Left renal pelvis (tissue), 4 donors: ENCODE measurements at regions not wholly inside any gene's neighbourhood (a gene's known extent, or its start where the extent isn't known, plus 50 kb on each side); places are given as distances from the start of the nearest gene placed in this dataset.

Experiments
- DNase-seq, 4 donors: peaks; one replicate each; pipeline ENCODE4 v3.0.0-alpha.2; 2013; ENCODE audit warnings: low read depth in 4 of 4, low spot score in 3 of 4

- no peak for DNase-seq
Measured at GRCh38 chr3:104989878-104990277, 376.8 kb upstream of the ALCAM start.

DNA sequence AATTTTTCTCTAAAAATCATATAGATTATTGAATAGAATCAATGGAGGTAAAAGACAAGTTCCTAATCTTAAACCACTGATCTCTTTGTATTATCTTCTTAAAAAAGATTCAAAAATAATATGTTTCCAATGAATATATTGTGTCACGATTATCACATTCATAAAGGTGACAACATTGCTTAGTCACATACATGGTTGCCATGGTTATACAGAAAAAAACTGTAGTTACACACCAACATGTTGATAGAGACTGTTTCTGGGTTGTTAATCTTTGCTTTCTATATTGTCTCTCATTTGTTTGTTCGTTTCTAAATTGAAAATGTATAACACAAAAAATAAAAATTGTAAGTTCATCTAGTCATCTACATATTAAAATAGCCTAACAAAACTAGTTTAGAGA is 376.0 kb upstream of the ALCAM start:
- DNase-seq = no peak

DNA sequence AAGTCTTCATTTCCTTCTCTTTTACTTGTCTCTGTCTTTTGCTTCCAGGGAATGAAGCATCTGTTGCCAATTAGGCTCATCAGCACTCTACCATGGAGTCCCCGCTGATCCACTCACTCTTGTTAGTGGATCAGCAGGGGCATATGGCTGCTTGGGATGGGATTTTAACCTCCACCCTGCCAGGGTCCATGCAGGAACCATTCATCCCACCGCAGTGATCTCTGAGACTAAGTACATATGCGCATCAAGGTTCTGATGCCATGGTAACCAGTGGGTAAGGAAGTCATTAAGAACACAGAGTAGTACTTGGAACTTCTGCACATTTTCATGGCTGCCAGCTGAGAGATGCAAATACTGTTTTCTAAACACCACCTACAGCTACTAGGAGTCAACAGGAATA is 374.0 kb upstream of the ALCAM start:
- DNase-seq = no peak

DNA sequence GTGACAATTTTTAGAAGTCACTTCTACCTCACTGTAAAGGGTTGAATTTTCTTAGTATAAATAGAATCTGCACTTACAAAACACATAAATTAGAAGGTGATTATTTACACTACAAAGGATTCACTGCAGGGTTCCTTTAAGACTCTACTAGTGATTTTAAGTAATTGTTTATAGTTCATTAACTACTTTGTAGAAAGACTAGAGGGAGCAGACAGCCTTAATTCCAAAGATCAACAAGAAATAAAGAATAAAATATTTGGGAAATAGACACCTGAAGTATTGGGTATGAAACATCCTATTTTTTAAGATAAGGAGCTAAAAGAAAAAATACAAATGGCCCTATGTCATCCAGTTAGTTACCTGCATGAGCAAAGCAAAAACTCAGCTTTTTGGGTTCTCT is 360.5 kb upstream of the ALCAM start:
- no peak for DNase-seq

DNA sequence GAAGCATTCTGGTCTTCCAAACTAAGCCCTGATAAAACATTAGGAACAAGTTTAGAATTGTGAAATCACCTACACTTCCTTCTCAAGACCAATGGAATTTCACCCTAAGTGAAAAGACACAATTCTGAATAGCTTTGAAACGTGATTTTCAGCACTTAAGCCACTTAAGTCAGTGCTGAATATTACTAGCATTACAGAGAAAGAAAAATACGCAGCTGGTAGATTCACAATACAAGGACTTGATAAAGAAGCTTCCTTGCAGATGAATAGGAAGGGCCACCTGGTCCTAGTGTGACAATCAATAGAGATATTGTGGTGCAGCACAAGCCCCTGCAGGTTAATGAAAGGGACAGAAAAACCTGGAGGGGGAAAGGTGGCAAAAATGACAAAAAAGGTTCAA is 353.1 kb upstream of the ALCAM start:
- DNase-seq = no peak

DNA sequence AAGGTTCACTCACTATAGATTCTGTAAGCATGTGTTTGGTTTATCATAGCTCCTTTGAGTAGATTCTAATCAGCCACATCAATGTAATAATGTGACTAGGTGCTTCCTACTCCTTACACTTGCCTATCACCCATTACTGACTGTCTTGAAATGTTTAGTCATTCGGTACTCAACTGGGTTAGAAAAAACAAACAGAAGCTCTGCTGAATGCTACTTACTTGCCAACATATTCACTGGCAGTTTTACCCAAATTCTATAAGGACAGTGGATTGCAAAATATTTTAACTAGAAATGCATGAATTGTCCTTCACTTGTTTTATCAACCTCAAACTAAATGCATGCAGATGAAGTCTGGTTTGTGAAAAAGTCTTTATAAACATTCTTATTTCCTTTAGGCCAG is 352.1 kb upstream of the ALCAM start:
- no peak for DNase-seq

DNA sequence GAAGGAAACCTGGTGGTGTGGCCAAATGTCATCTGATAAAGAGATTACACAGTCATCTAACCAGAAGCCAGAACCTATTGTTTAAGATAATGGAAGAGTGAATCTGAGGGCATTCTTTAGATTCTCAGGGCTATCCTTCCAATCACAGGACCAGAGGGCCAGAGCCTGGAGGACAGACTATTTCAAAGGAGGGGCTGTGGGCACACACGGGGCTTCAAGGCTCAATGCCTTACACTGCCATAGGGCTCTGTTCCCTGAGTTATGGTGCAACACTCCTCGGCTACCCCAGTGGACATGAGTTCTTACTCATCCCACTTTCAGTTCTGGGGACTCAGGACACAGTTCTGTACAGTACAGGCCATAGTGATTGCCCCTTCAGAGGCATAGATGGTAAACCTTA is 343.9 kb upstream of the ALCAM start:
- no peak for DNase-seq

DNA sequence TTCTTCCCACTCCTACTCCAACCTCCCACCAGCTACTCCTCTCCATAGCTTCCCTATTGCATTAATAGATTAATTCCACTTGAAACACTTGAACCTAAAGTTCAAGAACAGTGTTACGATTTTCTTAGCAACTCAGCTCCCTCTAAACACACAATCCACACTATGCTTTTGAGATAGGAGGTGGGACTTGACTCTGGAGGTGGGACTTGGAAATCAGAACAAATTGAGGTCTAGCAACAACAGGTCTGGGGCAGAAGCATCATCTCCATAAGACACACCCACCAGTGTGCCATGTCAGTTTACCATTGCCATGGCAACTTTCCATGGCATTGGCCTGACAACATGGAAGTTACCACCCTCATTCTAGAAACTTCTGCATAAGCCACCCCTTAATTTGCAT is 336.5 kb upstream of the ALCAM start:
- no peak for DNase-seq

DNA sequence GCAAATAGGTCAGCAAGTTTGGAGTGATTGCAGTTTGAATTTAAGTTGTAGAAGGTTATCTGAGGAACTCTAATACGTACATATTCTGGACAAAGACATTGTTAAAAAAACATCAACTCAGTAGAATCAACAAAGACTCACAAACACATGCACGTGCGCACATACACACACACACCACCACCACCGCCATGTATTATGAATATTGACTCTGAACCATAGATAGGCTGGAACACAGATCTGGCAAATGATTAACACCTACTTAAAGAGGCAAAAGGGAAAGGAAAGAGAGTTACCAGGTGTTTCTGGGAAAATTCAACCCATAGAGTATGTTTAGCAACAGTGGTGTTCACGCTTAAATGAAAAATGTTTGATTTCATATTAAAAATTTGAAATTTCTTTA is 334.2 kb upstream of the ALCAM start:
- DNase-seq = no peak

DNA sequence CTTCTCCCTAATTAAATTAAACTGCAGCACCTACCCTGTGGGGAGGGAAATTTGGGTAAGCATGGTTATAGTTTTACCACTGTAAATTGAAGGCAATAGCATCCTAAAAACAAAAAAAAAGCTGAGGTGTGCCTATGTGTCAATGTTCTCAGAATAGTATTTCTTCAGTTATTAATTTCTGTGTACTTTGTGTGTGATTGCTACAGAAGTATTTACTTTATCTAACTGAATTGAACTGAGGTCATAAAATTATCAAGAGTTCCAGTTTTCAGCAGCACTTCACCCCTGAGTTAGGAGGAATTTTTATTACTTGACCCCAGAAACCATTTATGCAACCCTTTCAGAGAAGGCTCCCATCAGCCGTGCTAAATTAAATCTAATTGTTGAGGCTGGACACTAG is 333.6 kb upstream of the ALCAM start:
- no peak for DNase-seq

GRCh38 chr3:105039004-105039403 is 327.7 kb upstream of the ALCAM start:
- DNase-seq = no peak

DNA sequence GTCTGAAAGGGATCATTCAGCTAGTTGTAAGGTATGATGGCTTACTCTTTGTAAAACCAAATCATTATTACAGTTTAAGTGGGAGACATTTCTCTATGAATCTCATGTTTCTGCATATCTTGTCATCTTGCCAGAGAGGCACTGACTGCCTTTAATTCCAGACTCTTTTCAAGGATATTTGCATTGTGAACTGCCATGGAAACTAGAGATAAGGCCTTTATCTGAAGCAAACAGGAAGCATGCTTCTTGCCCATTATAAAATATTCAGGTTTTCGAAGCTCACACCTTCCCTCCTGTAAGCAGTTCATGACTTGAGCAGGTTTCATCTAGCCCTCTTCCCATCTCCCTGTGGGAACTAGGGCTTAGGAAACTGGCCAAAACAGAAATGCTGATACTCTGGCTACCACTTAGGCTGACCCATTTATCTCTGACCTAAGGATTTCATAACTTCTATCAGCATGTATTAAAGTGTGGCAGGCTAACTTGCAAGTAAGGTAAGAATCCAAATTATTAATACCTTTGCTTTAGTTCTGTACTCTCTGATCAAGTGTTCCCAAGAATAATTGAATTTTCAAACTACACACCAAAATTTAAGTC is 326.6 kb upstream of the ALCAM start:
- DNase-seq = no peak

DNA sequence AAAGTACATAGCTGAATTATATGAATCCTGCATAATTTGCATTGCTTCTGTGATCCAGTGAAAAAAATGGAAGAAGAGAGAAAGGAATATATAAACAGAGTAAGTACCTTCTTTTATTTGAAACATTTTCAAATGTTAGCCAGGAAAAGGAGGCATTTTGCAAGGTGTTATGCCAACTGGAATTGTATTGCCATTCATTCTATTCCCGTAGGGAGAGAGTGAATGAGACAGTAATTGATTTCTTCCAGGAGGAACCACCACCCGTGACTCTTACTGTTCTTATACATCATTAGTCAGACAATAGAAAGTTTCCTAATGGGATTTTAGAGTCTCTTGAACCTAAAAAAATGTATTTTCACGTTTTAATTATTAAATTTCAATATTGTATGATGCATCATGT is 324.1 kb upstream of the ALCAM start:
- no peak for DNase-seq

DNA sequence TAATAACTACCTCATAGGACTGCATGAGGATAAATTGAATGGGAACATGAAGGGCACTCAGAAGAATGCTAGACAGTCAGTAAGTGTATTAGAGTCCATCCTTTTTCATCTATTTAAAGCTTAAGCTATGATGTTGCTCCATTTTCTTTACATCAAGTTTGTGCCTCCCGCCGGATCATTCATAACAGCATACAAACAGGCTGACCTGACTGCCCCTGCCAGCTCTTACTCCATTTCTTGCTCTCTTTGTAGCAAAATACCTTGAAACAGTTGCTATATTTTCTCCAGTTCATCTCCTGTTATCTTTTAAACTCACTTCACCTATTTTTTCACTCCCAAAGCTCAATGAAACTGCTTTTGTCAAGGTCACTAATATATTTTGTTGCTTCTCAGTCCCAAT is 315.6 kb upstream of the ALCAM start:
- no peak for DNase-seq

GRCh38 chr3:105051972-105052371 is 314.7 kb upstream of the ALCAM start:
- DNase-seq = no peak

GRCh38 chr3:105062853-105063252 is 303.9 kb upstream of the ALCAM start:
- peak in 1 of 4 donors; percentile 6 for DNase-seq

DNA sequence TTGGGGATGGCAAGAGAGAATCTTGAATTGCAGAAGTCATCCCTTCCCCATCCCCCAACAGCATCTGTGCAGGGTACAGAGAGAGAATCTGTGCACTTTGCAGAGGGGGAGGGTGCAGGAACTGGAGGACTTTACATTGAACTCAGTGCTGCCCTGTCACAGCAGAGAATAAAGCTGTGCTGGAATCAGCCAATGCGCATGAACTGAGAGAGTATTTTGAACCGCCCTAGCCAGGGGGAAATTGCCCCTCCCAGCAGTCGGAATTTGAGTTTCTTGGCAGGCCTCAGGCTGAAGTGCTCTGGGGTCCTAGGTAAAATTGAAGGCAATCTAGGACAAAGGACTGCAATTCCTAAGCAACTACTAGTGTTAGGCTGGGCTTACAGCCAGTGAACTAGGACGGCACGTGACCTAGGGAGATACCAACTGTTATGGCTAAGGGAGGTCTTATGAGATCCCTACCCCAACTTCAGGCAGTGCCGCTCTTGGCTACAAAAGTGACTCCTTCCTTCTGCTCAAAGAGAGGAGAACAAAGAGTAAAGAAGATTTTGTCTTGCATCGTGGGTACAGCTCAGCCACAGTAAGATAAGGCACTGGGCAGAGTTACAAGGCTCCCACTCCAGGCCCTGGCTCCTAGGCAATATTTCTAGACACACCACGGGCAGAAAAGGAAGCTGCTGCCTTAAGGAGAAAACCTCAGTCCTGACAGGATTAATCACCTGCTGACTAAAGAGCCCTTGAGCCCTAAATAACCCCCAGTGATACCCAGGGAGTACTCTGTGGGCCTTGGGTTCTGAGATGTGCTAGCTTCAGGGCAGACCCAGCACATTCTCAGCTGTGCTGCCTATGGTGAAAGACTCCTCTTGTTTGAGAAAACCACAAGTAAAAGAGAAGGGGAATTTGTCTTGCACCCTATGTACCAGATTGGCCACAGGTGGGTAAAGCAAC is 300.5 kb upstream of the ALCAM start:
- no peak for DNase-seq

GRCh38 chr3:105067361-105067760 is 299.3 kb upstream of the ALCAM start:
- no peak for DNase-seq

- no peak for DNase-seq
Measured at GRCh38 chr3:105077060-105077822, 289.5 kb upstream of the ALCAM start.

DNA sequence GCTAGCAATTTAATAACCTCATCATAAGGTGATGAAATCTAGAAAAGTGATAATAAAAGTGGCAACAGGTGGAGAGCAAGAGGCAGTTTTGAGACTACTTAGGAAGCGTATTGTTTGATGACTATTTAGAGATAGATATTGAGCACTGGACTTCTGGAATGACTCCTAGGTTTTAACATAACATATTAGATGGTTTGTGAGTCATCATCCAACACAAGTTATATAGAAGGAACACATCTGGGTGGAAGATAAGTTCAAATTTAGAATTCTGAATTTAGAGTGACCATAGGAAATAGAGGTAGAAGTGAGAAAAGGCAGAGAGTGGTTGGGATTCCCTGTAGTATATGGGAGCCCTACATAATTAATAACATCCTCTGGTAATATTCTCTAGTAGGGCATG is 282.8 kb upstream of the ALCAM start:
- no peak for DNase-seq

GRCh38 chr3:105085506-105085905 is 281.2 kb upstream of the ALCAM start:
- DNase-seq = no peak
